ENCODE measurements at regions not wholly inside any gene's neighbourhood (a gene's known extent, or its start where the extent isn't known, plus 50 kb on each side); places are given as distances from the start of the nearest gene placed in this dataset.

DNA sequence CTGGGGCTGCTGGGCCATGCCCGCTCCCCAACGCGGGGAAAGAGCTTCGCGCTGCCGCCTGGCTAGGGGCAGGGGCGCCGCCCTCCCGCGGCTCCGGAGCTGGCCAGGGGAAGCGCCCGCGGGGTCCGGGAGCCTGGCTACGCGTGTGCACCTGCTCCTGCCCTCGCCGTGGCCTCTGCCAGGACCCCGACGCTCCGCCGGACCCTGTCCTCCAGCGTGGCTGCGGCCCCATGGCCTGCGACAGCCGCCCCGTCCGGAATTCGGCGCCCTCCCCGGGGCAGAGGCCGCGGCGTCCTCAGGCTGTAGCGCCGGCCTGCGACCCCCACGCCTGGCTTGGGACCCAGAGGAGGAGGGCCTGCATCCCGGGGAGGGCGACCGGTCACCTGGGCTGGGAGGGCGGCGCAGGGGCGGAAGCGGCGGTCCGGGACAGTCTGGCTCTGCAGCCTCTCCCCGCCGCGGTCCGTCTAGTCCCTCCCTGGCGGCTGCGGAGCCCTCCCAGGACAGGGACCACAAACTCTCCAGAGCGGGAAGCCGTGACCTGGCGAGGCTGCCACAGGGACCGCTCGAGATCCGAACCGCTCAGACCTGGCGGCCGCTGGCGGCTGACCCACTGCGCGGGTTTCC is 85.6 kb downstream of the ALG10 start:
- Histone ChIP-seq H2AFZ (ENCODE audit: low read depth) (no peak overlapping the region), H4K20me1 (ENCODE audit: insufficient read depth) (no peaks in the 10 kb centered on the region), H3K4me3 (ENCODE audit: low read depth in 2 of 2, low read length in 1 of 2) (no peak overlapping the region), H3K9me3 (no peaks in the 10 kb centered on the region), H3K4me2 (no peak overlapping the region), H3K36me3 (replicated peaks in 1 of 2; ENCODE audit: control insufficient read depth in 1 of 2, insufficient read depth in 2 of 2, low read length in 1 of 2) (no peaks in the 10 kb centered on the region), H3K27ac (ENCODE audit: low read depth in 2 of 2, low read length in 1 of 2) (no peak overlapping the region), H3K79me2 (ENCODE audit: insufficient read depth) (no peaks in the 10 kb centered on the region), H3K4me1 (ENCODE audit: control insufficient read depth in 1 of 2, insufficient read depth in 2 of 2, low read depth in 1 of 2, low read length in 1 of 2) (no peaks in the 10 kb centered on the region), H3F3A (replicated peaks; ENCODE audit: insufficient read depth) (no peaks in the 10 kb centered on the region), H3K9me2 (no peaks in the 10 kb centered on the region), H3K27me3 (ENCODE audit: insufficient read depth) (peaks cover 30% of the 10 kb centered on the region), H3K9ac (no peak overlapping the region)
- ChIA-PET CTCF (interaction anchor here (2.5 kb wide), 1 partner anchor 15 kb away, joined by 12 read pairs; no protein-coding TSS in a partner anchor), POLR2A (no interaction called here)
- TF ChIP-seq, protein P1, sequence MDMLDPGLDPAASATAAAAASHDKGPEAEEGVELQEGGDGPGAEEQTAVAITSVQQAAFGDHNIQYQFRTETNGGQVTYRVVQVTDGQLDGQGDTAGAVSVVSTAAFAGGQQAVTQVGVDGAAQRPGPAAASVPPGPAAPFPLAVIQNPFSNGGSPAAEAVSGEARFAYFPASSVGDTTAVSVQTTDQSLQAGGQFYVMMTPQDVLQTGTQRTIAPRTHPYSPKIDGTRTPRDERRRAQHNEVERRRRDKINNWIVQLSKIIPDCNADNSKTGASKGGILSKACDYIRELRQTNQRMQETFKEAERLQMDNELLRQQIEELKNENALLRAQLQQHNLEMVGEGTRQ (IDR thresholded peaks at IDR 0.05; ENCODE audit: borderline replicate concordance, low read depth, low read length): no peak
- TF ChIP-seq YY1 (IDR thresholded peaks at IDR 0.05; ENCODE audit: low read depth) (no peak), GATA2 (CRISPR knock-in tag; IDR thresholded peaks at IDR 0.05) (no peak), FOSL2 (IDR thresholded peaks at IDR 0.05; ENCODE audit: borderline replicate concordance, low read depth) (no peak), NFIC (IDR thresholded peaks at IDR 0.05; ENCODE audit: borderline replicate concordance) (no peak), RFX5 (IDR thresholded peaks at IDR 0.05; ENCODE audit: low read length) (no peak)
- TF ChIP-seq, protein P2, sequence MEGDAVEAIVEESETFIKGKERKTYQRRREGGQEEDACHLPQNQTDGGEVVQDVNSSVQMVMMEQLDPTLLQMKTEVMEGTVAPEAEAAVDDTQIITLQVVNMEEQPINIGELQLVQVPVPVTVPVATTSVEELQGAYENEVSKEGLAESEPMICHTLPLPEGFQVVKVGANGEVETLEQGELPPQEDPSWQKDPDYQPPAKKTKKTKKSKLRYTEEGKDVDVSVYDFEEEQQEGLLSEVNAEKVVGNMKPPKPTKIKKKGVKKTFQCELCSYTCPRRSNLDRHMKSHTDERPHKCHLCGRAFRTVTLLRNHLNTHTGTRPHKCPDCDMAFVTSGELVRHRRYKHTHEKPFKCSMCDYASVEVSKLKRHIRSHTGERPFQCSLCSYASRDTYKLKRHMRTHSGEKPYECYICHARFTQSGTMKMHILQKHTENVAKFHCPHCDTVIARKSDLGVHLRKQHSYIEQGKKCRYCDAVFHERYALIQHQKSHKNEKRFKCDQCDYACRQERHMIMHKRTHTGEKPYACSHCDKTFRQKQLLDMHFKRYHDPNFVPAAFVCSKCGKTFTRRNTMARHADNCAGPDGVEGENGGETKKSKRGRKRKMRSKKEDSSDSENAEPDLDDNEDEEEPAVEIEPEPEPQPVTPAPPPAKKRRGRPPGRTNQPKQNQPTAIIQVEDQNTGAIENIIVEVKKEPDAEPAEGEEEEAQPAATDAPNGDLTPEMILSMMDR (IDR thresholded peaks at IDR 0.05): no peak
- TF ChIP-seq, protein P3, sequence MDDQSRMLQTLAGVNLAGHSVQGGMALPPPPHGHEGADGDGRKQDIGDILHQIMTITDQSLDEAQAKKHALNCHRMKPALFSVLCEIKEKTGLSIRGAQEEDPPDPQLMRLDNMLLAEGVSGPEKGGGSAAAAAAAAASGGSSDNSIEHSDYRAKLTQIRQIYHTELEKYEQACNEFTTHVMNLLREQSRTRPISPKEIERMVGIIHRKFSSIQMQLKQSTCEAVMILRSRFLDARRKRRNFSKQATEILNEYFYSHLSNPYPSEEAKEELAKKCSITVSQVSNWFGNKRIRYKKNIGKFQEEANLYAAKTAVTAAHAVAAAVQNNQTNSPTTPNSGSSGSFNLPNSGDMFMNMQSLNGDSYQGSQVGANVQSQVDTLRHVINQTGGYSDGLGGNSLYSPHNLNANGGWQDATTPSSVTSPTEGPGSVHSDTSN (IDR thresholded peaks at IDR 0.05): no peak
- TF ChIP-seq, protein P4, sequence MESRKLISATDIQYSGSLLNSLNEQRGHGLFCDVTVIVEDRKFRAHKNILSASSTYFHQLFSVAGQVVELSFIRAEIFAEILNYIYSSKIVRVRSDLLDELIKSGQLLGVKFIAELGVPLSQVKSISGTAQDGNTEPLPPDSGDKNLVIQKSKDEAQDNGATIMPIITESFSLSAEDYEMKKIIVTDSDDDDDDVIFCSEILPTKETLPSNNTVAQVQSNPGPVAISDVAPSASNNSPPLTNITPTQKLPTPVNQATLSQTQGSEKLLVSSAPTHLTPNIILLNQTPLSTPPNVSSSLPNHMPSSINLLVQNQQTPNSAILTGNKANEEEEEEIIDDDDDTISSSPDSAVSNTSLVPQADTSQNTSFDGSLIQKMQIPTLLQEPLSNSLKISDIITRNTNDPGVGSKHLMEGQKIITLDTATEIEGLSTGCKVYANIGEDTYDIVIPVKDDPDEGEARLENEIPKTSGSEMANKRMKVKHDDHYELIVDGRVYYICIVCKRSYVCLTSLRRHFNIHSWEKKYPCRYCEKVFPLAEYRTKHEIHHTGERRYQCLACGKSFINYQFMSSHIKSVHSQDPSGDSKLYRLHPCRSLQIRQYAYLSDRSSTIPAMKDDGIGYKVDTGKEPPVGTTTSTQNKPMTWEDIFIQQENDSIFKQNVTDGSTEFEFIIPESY (IDR thresholded peaks at IDR 0.05; ENCODE audit: borderline replicate concordance, low read depth): no peak
- DNase-seq: no peak
- 2% methylated on average over 11 of the region's 66 CpGs for WGBS (ENCODE audit: low lambda C conversion rate)

DNA sequence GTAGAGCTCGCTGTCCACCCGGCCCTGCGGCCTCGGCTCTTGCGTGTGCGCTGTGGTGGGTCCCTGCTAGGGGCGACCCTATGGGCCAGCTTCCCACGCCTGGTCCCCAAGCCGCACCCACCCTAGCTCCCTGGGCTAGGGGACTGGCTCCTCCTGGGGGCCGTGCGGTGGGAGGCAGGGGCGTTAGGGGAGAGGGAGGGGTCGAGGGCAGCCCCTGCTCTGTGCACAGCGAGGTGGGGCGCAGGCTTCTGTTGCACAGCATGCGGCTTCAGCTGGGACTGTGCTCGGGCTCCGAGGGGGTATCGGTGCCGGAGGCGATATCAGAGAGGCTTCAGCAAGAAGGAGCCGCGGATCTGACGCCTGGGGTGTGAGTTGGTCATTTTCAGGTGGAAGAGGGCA is 86.1 kb downstream of the ALG10 start:
- no peak overlapping the region for H3K4me3 ChIP-seq (ENCODE audit: low read depth in 2 of 2, low read length in 1 of 2)
- no peaks in the 10 kb centered on the region for H3K36me3 ChIP-seq (replicated peaks in 1 of 2; ENCODE audit: control insufficient read depth in 1 of 2, insufficient read depth in 2 of 2, low read length in 1 of 2)
- WGBS (ENCODE audit: low lambda C conversion rate): 17% methylated on average over 14 of the region's 24 CpGs
- H3K9me3 ChIP-seq: no peaks in the 10 kb centered on the region
- CTCF ChIA-PET: interaction anchor here (2.5 kb wide), 1 partner anchor 14 kb away, joined by 12 read pairs; no protein-coding TSS in a partner anchor
- POLR2A ChIA-PET: no interaction called here
- no peaks in the 10 kb centered on the region for H3K79me2 ChIP-seq (ENCODE audit: insufficient read depth)
- H3K9ac ChIP-seq: no peak overlapping the region
- H3K27me3 ChIP-seq (ENCODE audit: insufficient read depth): peaks cover 30% of the 10 kb centered on the region
- H2AFZ ChIP-seq (ENCODE audit: low read depth): no peak overlapping the region
- H4K20me1 ChIP-seq (ENCODE audit: insufficient read depth): no peaks in the 10 kb centered on the region
- no peak overlapping the region for H3K27ac ChIP-seq (ENCODE audit: low read depth in 2 of 2, low read length in 1 of 2)
- no peaks in the 10 kb centered on the region for H3K9me2 ChIP-seq
- H3K4me2 ChIP-seq: no peak overlapping the region
- H3K4me1 ChIP-seq (ENCODE audit: control insufficient read depth in 1 of 2, insufficient read depth in 2 of 2, low read depth in 1 of 2, low read length in 1 of 2): no peaks in the 10 kb centered on the region
- DNase-seq: no peak
- H3F3A ChIP-seq (replicated peaks; ENCODE audit: insufficient read depth): no peaks in the 10 kb centered on the region
- TF ChIP-seq RAD21 (IDR thresholded peaks at IDR 0.05; ENCODE audit: low read length): no peak
- no peak for TF ChIP-seq TCF12 (IDR thresholded peaks at IDR 0.05)
- no peak for TF ChIP-seq FOXJ3 (CRISPR knock-in tag; IDR thresholded peaks at IDR 0.05)
- TF ChIP-seq, protein P5, sequence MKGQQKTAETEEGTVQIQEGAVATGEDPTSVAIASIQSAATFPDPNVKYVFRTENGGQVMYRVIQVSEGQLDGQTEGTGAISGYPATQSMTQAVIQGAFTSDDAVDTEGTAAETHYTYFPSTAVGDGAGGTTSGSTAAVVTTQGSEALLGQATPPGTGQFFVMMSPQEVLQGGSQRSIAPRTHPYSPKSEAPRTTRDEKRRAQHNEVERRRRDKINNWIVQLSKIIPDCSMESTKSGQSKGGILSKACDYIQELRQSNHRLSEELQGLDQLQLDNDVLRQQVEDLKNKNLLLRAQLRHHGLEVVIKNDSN (IDR thresholded peaks at IDR 0.05; ENCODE audit: borderline replicate concordance, low read depth): no peak
- no peak for TF ChIP-seq MXI1 (IDR thresholded peaks at IDR 0.05; ENCODE audit: low read depth, low read length)
- TF ChIP-seq, protein P4 (IDR thresholded peaks at IDR 0.05; ENCODE audit: borderline replicate concordance, low read depth): no peak
- no peak for TF ChIP-seq POLR2AphosphoS5 (IDR thresholded peaks at IDR 0.05; ENCODE audit: low read depth, low read length)
- no peak for TF ChIP-seq TEAD4 (IDR thresholded peaks at IDR 0.05; ENCODE audit: borderline replicate concordance, insufficient read depth)
- TF ChIP-seq NRF1 (IDR thresholded peaks at IDR 0.05; ENCODE audit: low read depth, low read length): no peak
- no peak for TF ChIP-seq SMC3 (IDR thresholded peaks at IDR 0.05; ENCODE audit: low read depth, low read length)
- no peak for TF ChIP-seq FOXM1 (IDR thresholded peaks at IDR 0.05; ENCODE audit: low read depth)
- no peak for TF ChIP-seq RFX5 (IDR thresholded peaks at IDR 0.05; ENCODE audit: low read length)
- no peak for TF ChIP-seq MEF2A (IDR thresholded peaks at IDR 0.05; ENCODE audit: borderline replicate concordance, low read depth)
